Fibroblast of villous mesenchyme (primary cell): ENCODE measurements at regions not wholly inside any gene's neighbourhood (a gene's known extent, or its start where the extent isn't known, plus 50 kb on each side); places are given as distances from the start of the nearest gene placed in this dataset.

Experiments
- DNase-seq: peaks from one replicate; pipeline ENCODE4 v3.0.0-alpha.2; 2010; ENCODE audit warnings: low read depth
- H3K4me3 ChIP-seq: 2 replicates; pipeline ENCODE4 v1.5.1; 2011; ENCODE audit warnings: low read depth, mild to moderate bottlenecking, low read length
- TF ChIP-seq, protein P1 (sequence below): IDR thresholded peaks from 2 replicates; pipeline ENCODE4 v1.5.1; 2012; ENCODE audit warnings: low read depth, mild to moderate bottlenecking, low read length; ENCODE audit not compliant: insufficient read depth

DNA sequence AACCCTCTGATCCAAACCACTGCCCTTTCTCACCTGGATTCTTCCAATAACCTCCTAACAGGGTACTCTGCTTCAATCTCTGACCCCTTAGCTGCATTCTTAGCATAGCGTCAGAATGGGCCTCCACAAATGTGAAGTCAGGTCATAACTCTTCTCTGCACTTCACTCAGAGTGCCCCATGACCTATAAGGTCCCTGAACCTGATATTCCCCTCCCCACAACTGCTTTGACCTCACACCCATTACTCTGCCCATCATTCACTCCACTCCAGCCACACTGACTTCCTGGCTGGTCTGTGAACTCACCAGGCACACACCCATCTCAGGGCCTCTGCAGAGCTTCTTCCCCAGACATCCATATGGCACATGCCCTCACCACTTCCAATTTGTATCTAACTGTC, 141.9 kb downstream of the ZNF281 start:
- TF ChIP-seq, protein P1, sequence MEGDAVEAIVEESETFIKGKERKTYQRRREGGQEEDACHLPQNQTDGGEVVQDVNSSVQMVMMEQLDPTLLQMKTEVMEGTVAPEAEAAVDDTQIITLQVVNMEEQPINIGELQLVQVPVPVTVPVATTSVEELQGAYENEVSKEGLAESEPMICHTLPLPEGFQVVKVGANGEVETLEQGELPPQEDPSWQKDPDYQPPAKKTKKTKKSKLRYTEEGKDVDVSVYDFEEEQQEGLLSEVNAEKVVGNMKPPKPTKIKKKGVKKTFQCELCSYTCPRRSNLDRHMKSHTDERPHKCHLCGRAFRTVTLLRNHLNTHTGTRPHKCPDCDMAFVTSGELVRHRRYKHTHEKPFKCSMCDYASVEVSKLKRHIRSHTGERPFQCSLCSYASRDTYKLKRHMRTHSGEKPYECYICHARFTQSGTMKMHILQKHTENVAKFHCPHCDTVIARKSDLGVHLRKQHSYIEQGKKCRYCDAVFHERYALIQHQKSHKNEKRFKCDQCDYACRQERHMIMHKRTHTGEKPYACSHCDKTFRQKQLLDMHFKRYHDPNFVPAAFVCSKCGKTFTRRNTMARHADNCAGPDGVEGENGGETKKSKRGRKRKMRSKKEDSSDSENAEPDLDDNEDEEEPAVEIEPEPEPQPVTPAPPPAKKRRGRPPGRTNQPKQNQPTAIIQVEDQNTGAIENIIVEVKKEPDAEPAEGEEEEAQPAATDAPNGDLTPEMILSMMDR: no peak
- DNase-seq: no peak
- H3K4me3 ChIP-seq: no peak overlapping the region

- no peak for DNase-seq
- TF ChIP-seq, protein P1: no peak
- no peak overlapping the region for H3K4me3 ChIP-seq
Measured at GRCh38 chr1:200267458-200267857, 142.4 kb downstream of the ZNF281 start.

DNA sequence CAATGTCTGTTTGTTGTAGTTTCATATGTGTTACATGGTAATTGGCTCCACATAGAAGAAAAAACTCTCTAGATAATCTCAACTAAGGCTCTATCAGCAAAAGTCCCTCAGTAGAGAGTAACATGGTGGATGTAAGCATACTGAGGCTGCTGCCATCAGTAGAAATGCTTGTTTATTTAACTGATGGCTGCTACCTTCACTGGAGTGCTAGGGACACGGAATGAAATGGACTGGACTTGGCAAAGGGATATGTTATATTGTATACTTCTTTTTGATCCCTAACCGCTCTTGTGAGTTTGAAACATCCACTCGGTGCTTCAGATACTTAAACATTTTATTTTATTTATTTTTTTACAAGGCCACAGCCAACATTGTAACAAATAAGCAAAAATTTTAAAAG, 143.0 kb downstream of the ZNF281 start:
- H3K4me3 ChIP-seq: no peak overlapping the region
- TF ChIP-seq, protein P1: no peak
- no peak for DNase-seq

DNA sequence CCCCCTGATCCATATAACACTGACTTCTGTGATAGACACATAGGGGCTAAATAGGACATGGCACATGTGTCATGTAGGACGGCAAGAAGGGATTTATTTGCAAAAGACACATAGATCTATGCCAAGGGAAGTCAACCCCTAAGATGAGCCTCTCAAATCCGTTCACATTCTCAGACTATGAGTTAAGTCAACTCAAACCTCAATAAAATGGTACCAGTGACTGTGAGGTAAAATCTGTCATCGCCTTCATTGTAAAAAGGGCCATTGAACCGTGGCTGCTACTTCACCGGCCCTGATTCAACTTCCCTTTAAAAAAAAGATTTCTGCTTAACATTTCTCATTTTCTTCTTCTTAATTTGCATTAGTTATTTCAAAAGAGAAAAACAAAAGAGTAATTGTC, 144.0 kb downstream of the ZNF281 start:
- TF ChIP-seq, protein P1: no peak
- no peak for DNase-seq

GRCh38 chr1:200265104-200265503, 144.7 kb downstream of the ZNF281 start:
- DNase-seq: no peak
- TF ChIP-seq, protein P1: no peak
- no peak overlapping the region for H3K4me3 ChIP-seq

More for the DNA sequence above, 144.0 kb downstream of the ZNF281 start:
- no peak overlapping the region for H3K4me3 ChIP-seq

DNA sequence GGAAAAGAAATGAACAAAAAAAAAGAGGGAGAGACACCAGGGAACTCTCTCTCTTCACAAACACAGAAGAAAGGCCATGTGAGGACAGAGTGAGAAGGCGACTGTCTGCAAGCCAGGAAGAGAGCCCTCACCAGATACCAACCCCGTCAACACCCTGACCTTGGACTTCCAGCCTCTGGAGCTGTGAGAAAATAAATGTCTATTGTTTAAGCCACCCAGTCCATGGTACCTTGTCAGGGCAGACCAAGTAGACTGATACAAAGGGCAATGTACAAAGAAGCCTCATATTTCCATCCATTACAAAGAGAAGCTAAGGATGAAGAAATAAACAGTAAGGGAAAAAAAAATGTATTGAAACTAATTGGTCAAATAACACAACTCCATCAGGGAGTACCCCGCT, 146.6 kb downstream of the ZNF281 start:
- H3K4me3 ChIP-seq: no peak overlapping the region
- TF ChIP-seq, protein P1: no peak
- DNase-seq: no peak

- TF ChIP-seq, protein P1: no peak
- no peak for DNase-seq
- no peak overlapping the region for H3K4me3 ChIP-seq
Measured at GRCh38 chr1:200262326-200262965, 147.4 kb downstream of the ZNF281 start.
